ENCODE measurements at regions not wholly inside any gene's neighbourhood (a gene's known extent, or its start where the extent isn't known, plus 50 kb on each side); places are given as distances from the start of the nearest gene placed in this dataset.
"Not testable (repeated sequence)": the region's sequence is repeated elsewhere in the genome, so short reads cannot be mapped to it uniquely, and the experiment has no call there.

DNA sequence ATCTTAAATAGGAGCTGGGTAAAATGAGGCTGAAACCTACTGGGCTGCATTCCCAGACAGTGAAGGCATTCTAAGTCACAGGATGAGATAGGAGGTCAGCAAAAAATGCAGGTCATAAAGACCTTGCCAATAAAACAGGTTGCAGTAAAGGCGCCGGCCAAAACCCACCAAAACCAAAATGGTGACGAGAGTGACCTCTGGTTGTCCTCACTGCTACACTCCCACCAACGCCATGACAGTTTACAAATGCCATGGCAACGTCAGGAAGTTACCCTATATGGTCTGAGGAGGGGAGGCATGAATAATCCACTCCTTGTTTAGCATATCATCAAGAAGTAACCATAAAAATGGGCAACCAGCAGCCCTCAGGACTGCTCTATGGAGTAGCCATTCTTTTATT is 100.9 kb downstream of the FZD1 start:
- not testable (repeated sequence) for TF ChIP-seq RAD21 (IDR thresholded peaks at IDR 0.05; ENCODE audit: low read depth); ZNF274 (IDR thresholded peaks at IDR 0.05; ENCODE audit: low read depth, low read length); POLR2A (IDR thresholded peaks at IDR 0.05; ENCODE audit: borderline replicate concordance, extremely low read depth, insufficient read depth, insufficient read length); REST (IDR thresholded peaks at IDR 0.05; ENCODE audit: low read depth); EZH2phosphoT487 (IDR thresholded peaks at IDR 0.05; ENCODE audit: borderline replicate concordance); CTCF (IDR thresholded peaks at IDR 0.05 in 2 of 3, conservative IDR thresholded peaks at IDR 0.05 in 1 of 3; ENCODE audit: borderline replicate concordance in 1 of 3, insufficient read depth in 1 of 3, low read depth in 2 of 3, low read length in 2 of 3); POLR2AphosphoS5 (IDR thresholded peaks at IDR 0.05; ENCODE audit: low read depth, low read length); ZBTB33 (IDR thresholded peaks at IDR 0.05; ENCODE audit: extremely low read depth, insufficient replicate concordance, low read length); CEBPB (IDR thresholded peaks at IDR 0.05; ENCODE audit: low read depth); CBX3 (IDR thresholded peaks at IDR 0.05; ENCODE audit: low read depth)
- TF ChIP-seq, protein P1, sequence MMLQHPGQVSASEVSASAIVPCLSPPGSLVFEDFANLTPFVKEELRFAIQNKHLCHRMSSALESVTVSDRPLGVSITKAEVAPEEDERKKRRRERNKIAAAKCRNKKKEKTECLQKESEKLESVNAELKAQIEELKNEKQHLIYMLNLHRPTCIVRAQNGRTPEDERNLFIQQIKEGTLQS (IDR thresholded peaks at IDR 0.05) = not testable (repeated sequence)
